ENCODE measurements at regions not wholly inside any gene's neighbourhood (a gene's known extent, or its start where the extent isn't known, plus 50 kb on each side); places are given as distances from the start of the nearest gene placed in this dataset.

DNA sequence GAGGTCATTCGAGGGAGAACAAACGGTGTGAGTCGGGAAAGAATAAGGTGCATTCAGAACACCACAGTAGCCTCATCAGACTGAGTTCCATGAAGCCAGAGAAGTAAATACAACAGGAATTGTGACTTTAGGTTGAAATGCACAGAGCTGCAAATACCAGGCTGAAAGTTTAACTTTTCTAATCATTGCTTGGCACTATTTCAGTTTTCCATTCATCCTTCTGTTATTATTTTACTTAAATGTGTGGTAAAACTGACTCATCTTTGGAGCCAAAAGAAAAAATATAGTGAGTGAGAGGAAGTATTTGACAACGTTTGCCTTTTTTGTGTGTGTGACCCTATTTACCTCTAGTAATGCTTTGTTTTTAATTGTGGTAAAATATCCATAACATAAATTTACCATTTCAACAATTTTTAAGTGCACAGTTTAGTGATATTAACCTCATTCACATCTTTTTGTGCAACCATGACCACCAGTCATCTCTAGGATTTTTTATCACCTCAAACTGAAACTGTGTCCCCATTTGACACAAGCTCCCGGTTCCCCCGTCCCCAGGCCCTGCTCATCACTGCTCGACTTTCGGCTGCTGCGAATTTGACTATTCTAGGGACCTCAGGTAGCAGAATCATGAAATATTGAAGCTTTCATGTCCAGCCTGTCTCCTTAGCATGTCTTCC is 166.8 kb downstream of the HSD17B3 start:
- peak; percentile 18 for DNase-seq (ENCODE audit: low read depth)
- TF ChIP-seq, protein P1, sequence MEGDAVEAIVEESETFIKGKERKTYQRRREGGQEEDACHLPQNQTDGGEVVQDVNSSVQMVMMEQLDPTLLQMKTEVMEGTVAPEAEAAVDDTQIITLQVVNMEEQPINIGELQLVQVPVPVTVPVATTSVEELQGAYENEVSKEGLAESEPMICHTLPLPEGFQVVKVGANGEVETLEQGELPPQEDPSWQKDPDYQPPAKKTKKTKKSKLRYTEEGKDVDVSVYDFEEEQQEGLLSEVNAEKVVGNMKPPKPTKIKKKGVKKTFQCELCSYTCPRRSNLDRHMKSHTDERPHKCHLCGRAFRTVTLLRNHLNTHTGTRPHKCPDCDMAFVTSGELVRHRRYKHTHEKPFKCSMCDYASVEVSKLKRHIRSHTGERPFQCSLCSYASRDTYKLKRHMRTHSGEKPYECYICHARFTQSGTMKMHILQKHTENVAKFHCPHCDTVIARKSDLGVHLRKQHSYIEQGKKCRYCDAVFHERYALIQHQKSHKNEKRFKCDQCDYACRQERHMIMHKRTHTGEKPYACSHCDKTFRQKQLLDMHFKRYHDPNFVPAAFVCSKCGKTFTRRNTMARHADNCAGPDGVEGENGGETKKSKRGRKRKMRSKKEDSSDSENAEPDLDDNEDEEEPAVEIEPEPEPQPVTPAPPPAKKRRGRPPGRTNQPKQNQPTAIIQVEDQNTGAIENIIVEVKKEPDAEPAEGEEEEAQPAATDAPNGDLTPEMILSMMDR (IDR thresholded peaks at IDR 0.05; ENCODE audit: insufficient read depth, low read length) = no peak
- no peak overlapping the region for H3K4me3 ChIP-seq (ENCODE audit: low read depth, low read length)

DNA sequence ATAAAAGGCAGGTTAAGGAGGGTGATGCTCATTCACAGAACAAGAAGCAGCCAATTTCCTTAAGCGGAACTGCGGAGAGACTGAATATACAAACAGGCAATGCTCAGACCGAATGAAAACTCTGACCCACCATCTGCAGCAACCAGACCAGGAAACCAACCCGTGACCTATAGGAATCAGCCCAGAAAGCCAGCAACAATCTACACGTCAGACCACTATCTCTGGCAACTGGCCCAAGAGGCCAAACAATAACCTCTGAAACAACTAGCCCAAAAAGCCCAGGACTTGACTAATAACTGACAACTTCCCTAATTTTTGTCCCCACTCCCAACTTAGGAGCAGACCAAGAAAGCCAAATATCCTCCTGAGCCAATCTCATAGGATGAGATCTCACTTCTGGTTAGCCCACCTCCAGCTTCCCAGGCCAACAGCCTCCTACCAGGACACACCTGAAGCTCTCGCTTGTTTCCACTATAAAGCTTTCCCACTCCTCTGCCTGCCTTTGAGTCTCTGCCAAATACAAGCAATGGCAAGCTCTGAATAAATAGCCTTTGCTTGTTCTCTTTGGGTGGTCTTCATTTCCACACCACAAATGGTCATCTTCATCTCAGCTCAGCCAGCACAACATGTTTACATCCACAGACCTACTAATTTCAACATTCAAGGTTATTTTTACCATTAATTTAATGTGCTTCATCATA is 168.5 kb downstream of the HSD17B3 start:
- TF ChIP-seq, protein P1 (IDR thresholded peaks at IDR 0.05; ENCODE audit: insufficient read depth, low read length) = no peak
- no peak overlapping the region for H3K4me3 ChIP-seq (ENCODE audit: low read depth, low read length)
- DNase-seq (ENCODE audit: low read depth) = no peak

DNA sequence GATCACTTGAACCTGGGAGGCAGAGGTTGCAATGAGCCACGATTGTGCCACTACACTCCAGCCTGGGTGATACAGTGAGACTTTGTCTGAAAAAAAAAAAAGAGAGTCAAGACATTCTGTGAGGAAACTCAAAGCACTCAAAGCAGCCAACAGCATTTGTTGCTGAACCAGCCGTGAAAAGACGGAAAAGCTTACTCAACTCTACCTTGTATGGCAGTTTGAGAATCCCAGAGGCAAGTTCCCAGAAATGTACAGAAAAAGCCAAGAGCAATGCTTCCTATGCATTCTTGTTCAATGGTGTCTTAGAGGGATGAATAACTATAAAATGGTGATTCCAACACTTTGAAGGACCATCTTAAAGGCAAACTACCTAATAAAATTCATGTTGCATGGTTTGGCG is 170.2 kb downstream of the HSD17B3 start:
- no peak for DNase-seq (ENCODE audit: low read depth)

DNA sequence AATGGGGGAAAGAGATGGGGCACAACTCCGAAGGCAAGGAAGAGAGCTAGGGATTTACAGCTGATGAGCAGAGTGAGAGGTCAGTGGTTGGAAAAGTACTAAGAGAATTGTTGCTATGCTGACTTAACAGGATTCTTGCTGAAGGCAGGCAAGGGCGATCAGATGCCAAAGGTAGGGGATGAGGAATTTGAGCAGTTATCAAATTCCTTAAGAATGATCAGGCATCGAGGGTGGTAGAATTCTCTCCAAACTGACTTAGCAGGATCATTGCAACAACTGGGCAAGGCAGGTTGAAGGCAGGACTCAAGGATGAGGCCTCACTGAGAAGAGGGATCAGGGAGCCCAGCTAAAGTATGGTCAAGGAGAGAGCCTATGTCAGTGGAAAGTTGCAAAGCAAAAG is 171.0 kb downstream of the HSD17B3 start:
- DNase-seq (ENCODE audit: low read depth) = no peak
- no peak overlapping the region for H3K4me3 ChIP-seq (ENCODE audit: low read depth, low read length)
- TF ChIP-seq, protein P1 (IDR thresholded peaks at IDR 0.05; ENCODE audit: insufficient read depth, low read length) = no peak

More for the DNA sequence above, 170.2 kb downstream of the HSD17B3 start:
- H3K4me3 ChIP-seq (ENCODE audit: low read depth, low read length) = no peak overlapping the region
- TF ChIP-seq, protein P1 (IDR thresholded peaks at IDR 0.05; ENCODE audit: insufficient read depth, low read length) = no peak

DNA sequence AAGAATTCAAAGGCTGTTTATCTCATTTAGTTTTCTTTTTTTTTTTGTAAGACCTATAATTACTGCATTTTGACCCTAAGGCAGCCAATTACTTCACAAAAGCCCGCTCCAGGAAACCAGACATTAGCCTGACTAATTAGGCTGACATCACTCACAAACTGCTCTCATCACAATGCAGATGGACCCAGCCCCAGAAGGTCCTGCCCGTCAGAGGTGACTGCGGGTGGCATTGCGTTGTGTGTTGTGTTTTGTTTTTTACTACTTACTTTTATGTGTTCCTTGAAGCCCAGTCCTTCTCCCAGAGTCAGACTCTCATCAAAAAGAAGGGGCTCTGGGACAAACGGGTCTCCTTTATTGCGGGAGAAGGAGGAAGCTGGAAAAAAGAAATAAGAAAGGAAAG is 172.2 kb downstream of the HSD17B3 start:
- TF ChIP-seq, protein P1 (IDR thresholded peaks at IDR 0.05; ENCODE audit: insufficient read depth, low read length) = no peak
- H3K4me3 ChIP-seq (ENCODE audit: low read depth, low read length) = no peak overlapping the region
- no peak for DNase-seq (ENCODE audit: low read depth)

DNA sequence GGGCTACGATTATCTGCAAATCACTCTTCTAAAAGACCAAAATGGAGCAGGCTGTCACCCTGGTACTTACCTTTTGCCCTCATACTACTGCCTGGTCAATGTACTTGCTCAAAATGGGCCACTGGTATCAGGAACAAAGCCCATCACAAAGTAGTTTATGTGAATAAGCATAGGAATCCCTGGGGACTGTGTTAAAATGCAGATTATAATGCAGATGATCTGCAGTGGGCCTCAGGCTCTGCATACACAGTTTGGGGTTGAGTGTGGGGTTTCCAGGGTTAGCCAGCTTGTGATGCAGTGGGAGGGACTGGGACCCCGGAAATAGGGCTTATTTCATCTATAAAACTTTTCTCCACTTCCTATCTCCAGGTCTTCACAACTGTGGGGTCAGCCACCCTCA is 173.1 kb downstream of the HSD17B3 start:
- TF ChIP-seq, protein P1 (IDR thresholded peaks at IDR 0.05; ENCODE audit: insufficient read depth, low read length) = no peak
- H3K4me3 ChIP-seq (ENCODE audit: low read depth, low read length) = no peak overlapping the region
- DNase-seq (ENCODE audit: low read depth) = no peak
